Sigmoid colon (tissue), 4 donors: ENCODE measurements at regions not wholly inside any gene's neighbourhood (a gene's known extent, or its start where the extent isn't known, plus 50 kb on each side); places are given as distances from the start of the nearest gene placed in this dataset.

Source experiments
- CTCF ChIP-seq, 4 experiments: fragments of 450-650 bp in 3 of 4; fragments of 200-600 bp in 1 of 4; IDR thresholded peaks; one replicate each; pipeline ENCODE4 v1.5.1; 2016 to 2019; ENCODE audit warnings: antibody characterized with exemption in 4 of 4, mild to moderate bottlenecking in 3 of 4, moderate library complexity in 2 of 4
- POLR2A ChIP-seq, 2 donors: fragments of 450-650 bp; IDR thresholded peaks; one replicate each; pipeline ENCODE4 v1.6.1; 2016; ENCODE audit warnings: antibody characterized with exemption in 2 of 2, mild to moderate bottlenecking in 2 of 2, moderate library complexity in 2 of 2
- POLR2AphosphoS5 ChIP-seq, 4 donors: sonication (generic); formaldehyde crosslinking; IDR thresholded peaks; one replicate each; pipeline ENCODE4 v1.6.1; 2017; ENCODE audit warnings: antibody characterized with exemption in 4 of 4

GRCh38 chr11:71321433-71322191 lies 69.2 kb upstream of the SHANK2 start:
- no peak for TF ChIP-seq POLR2AphosphoS5 (IDR thresholded peaks at IDR 0.05)
- TF ChIP-seq CTCF (IDR thresholded peaks at IDR 0.05), result no peak
- no peak for TF ChIP-seq POLR2A (IDR thresholded peaks at IDR 0.05)
